ENCODE measurements at regions not wholly inside any gene's neighbourhood (a gene's known extent, or its start where the extent isn't known, plus 50 kb on each side); places are given as distances from the start of the nearest gene placed in this dataset.

GRCh38 chr10:129101232-129101980 lies 365.6 kb upstream of the MGMT start:
- no peak for DNase-seq

- no peak for DNase-seq
These were observed 363.9 kb upstream of the MGMT start for GRCh38 chr10:129102906-129103693.

- no peak for DNase-seq
These were observed 362.6 kb upstream of the MGMT start for GRCh38 chr10:129104266-129105045.

- no peak for DNase-seq
These were observed 361.8 kb upstream of the MGMT start for GRCh38 chr10:129105266-129105665.

- DNase-seq = no peak
These were observed 360.7 kb upstream of the MGMT start for GRCh38 chr10:129106314-129106713.

- no peak for DNase-seq
These were observed 359.5 kb upstream of the MGMT start for GRCh38 chr10:129107525-129107924.

GRCh38 chr10:129108378-129108777 lies 358.7 kb upstream of the MGMT start:
- no peak for DNase-seq

- DNase-seq = no peak
These were observed 358.0 kb upstream of the MGMT start for GRCh38 chr10:129108994-129109393.

- no peak for DNase-seq
These were observed 356.3 kb upstream of the MGMT start for GRCh38 chr10:129110780-129111179.

- no peak for DNase-seq
These were observed 355.1 kb upstream of the MGMT start for GRCh38 chr10:129111922-129112321.

GRCh38 chr10:129114588-129114987 lies 352.5 kb upstream of the MGMT start:
- no peak for DNase-seq

- DNase-seq = no peak
These were observed 350.7 kb upstream of the MGMT start for GRCh38 chr10:129116371-129116770.

GRCh38 chr10:129120441-129120840 lies 346.6 kb upstream of the MGMT start:
- DNase-seq = no peak

- DNase-seq = no peak
These were observed 344.2 kb upstream of the MGMT start for GRCh38 chr10:129122846-129123245.

- no peak for DNase-seq
These were observed 343.6 kb upstream of the MGMT start for GRCh38 chr10:129123428-129123827.

- no peak for DNase-seq
These were observed 340.1 kb upstream of the MGMT start for GRCh38 chr10:129126982-129127381.

- DNase-seq = no peak
These were observed 335.4 kb upstream of the MGMT start for GRCh38 chr10:129131457-129132132.

GRCh38 chr10:129133856-129134255 lies 333.2 kb upstream of the MGMT start:
- no peak for DNase-seq

- DNase-seq = no peak
These were observed 332.7 kb upstream of the MGMT start for GRCh38 chr10:129134371-129134770.

- no peak for DNase-seq
These were observed 331.4 kb upstream of the MGMT start for GRCh38 chr10:129135624-129136023.

GRCh38 chr10:129136074-129136473 lies 331.0 kb upstream of the MGMT start:
- no peak for DNase-seq

- DNase-seq = no peak
These were observed 330.1 kb upstream of the MGMT start for GRCh38 chr10:129136951-129137350.

All from NCI-H187 (cell line).